ENCODE measurements at regions not wholly inside any gene's neighbourhood (a gene's known extent, or its start where the extent isn't known, plus 50 kb on each side); places are given as distances from the start of the nearest gene placed in this dataset.

GRCh38 chr1:234728740-234729139 lies 118.8 kb upstream of the IRF2BP2 start:
- Histone ChIP-seq H3K27ac (ENCODE audit: low read length) (no peak overlapping the region), H3K36me3 (ENCODE audit: insufficient read depth, low read length) (no peaks in the 10 kb centered on the region), H3K27me3 (ENCODE audit: insufficient read depth, low read depth, low read length) (no peaks in the 10 kb centered on the region), H2AFZ (ENCODE audit: low read depth, low read length) (no peak overlapping the region), H3K9me2 (ENCODE audit: insufficient read depth, low read length) (no peaks in the 10 kb centered on the region), H3K4me3 (ENCODE audit: low read length) (no peak overlapping the region), H3K79me2 (replicated peaks; ENCODE audit: insufficient read depth, low read length) (no peaks in the 10 kb centered on the region), H4K20me1 (ENCODE audit: insufficient read depth) (no peaks in the 10 kb centered on the region), H3F3A (ENCODE audit: insufficient read depth, low read length, poor library complexity, severe bottlenecking) (peaks cover 26% of the 10 kb centered on the region), H3K9me3 (ENCODE audit: low read length) (no peaks in the 10 kb centered on the region), H3K9ac (ENCODE audit: low read length) (no peak overlapping the region), H3K4me2 (ENCODE audit: low read length) (no peak overlapping the region)
- TF ChIP-seq EZH2 (IDR thresholded peaks at IDR 0.05; ENCODE audit: borderline replicate concordance, insufficient read depth, low read length, poor library complexity, severe bottlenecking), result no peak
- no peak for TF ChIP-seq REST (IDR thresholded peaks at IDR 0.05; ENCODE audit: borderline replicate concordance)
- no peak for TF ChIP-seq SMC3 (conservative IDR thresholded peaks at IDR 0.05; ENCODE audit: poor library complexity)
- TF ChIP-seq EP300 (conservative IDR thresholded peaks at IDR 0.05; ENCODE audit: poor library complexity, severe bottlenecking), result no peak
- TF ChIP-seq POLR2AphosphoS5 (IDR thresholded peaks at IDR 0.05), result no peak

GRCh38 chr1:234727018-234727940 lies 117.3 kb upstream of the IRF2BP2 start:
- no peaks in the 10 kb centered on the region for H3K27me3 ChIP-seq (ENCODE audit: insufficient read depth, low read depth, low read length)
- peak overlapping the region; percentile 34 for H3K9ac ChIP-seq (ENCODE audit: low read length)
- no peaks in the 10 kb centered on the region for H3K9me3 ChIP-seq (ENCODE audit: low read length)
- no peak overlapping the region for H3K4me3 ChIP-seq (ENCODE audit: low read length)
- H4K20me1 ChIP-seq (ENCODE audit: insufficient read depth), result no peaks in the 10 kb centered on the region
- H3K36me3 ChIP-seq (ENCODE audit: insufficient read depth, low read length), result no peaks in the 10 kb centered on the region
- H3F3A ChIP-seq (ENCODE audit: insufficient read depth, low read length, poor library complexity, severe bottlenecking), result peaks cover 31% of the 10 kb centered on the region
- TF ChIP-seq CTCF (IDR thresholded peaks at IDR 0.05; ENCODE audit: poor library complexity, severe bottlenecking), result no peak
- TF ChIP-seq REST (IDR thresholded peaks at IDR 0.05; ENCODE audit: borderline replicate concordance), result no peak
- TF ChIP-seq TAF1 (IDR thresholded peaks at IDR 0.05; ENCODE audit: low read depth), result no peak
- no peak for TF ChIP-seq EZH2 (IDR thresholded peaks at IDR 0.05; ENCODE audit: borderline replicate concordance, insufficient read depth, low read length, poor library complexity, severe bottlenecking)
- TF ChIP-seq MXI1 (conservative IDR thresholded peaks at IDR 0.05; ENCODE audit: poor library complexity, severe bottlenecking), result no peak
- no peak for TF ChIP-seq SMC3 (conservative IDR thresholded peaks at IDR 0.05; ENCODE audit: poor library complexity)
- no peak for TF ChIP-seq RAD21 (conservative IDR thresholded peaks at IDR 0.05)
- TF ChIP-seq POLR2AphosphoS5 (IDR thresholded peaks at IDR 0.05), result no peak
- no peak for TF ChIP-seq EP300 (conservative IDR thresholded peaks at IDR 0.05; ENCODE audit: poor library complexity, severe bottlenecking)
- no peak overlapping the region for H3K4me2 ChIP-seq (ENCODE audit: low read length)
- H3K27ac ChIP-seq (ENCODE audit: low read length), result peak overlapping the region; percentile 98
- H3K79me2 ChIP-seq (replicated peaks; ENCODE audit: insufficient read depth, low read length), result no peaks in the 10 kb centered on the region
- no peaks in the 10 kb centered on the region for H3K9me2 ChIP-seq (ENCODE audit: insufficient read depth, low read length)
- H2AFZ ChIP-seq (ENCODE audit: low read depth, low read length), result no peak overlapping the region

Measured in neural cell (in vitro differentiated cells).